ENCODE measurements at regions not wholly inside any gene's neighbourhood (a gene's known extent, or its start where the extent isn't known, plus 50 kb on each side); places are given as distances from the start of the nearest gene placed in this dataset.
"Not testable (repeated sequence)": the region's sequence is repeated elsewhere in the genome, so short reads cannot be mapped to it uniquely, and the experiment has no call there.

GRCh38 chr13:44732503-44733098 lies 156.5 kb upstream of the TSC22D1 start:
- H3K27me3 ChIP-seq (ENCODE audit: control insufficient read depth, insufficient read depth, low read length), result no peaks in the 10 kb centered on the region
- no peaks in the 10 kb centered on the region for H3K4me1 Mint-ChIP-seq
- intact Hi-C loops (cut with micrococcal nuclease), result no loop called here

GRCh38 chr13:44730851-44731250 lies 154.7 kb upstream of the TSC22D1 start:
- ATAC-seq (no peak), DNase-seq (no peak)
- no peak overlapping the region for H3K4me3 ChIP-seq (ENCODE audit: low read length)
- no peaks in the 10 kb centered on the region for H3K4me1 Mint-ChIP-seq
- no peaks in the 10 kb centered on the region for H3K9me3 Mint-ChIP-seq
- intact Hi-C loops (cut with micrococcal nuclease), result no loop called here
- no peak overlapping the region for H3K27ac ChIP-seq (ENCODE audit: low read length)
- H3K4me1 ChIP-seq (ENCODE audit: control insufficient read depth, insufficient read depth, low read length), result no peaks in the 10 kb centered on the region
- TF ChIP-seq CTCF (IDR thresholded peaks at IDR 0.05), result no peak
- no peak overlapping the region for H3K27ac Mint-ChIP-seq
- peaks cover 2 to 7% of the 10 kb centered on the region in 2 donors for H3K27me3 Mint-ChIP-seq (ENCODE audit: low read depth in 2 of 2)
- no peak overlapping the region for H3K4me3 Mint-ChIP-seq
- no peaks in the 10 kb centered on the region for H3K36me3 ChIP-seq (ENCODE audit: control insufficient read depth, insufficient read depth, low read length)
- no peaks in the 10 kb centered on the region for H3K9me3 ChIP-seq (ENCODE audit: control insufficient read depth, insufficient read depth, low read length)
- H3K36me3 Mint-ChIP-seq, result no peaks in the 10 kb centered on the region
- H3K27me3 ChIP-seq (ENCODE audit: control insufficient read depth, insufficient read depth, low read length), result no peaks in the 10 kb centered on the region
- WGBS (ENCODE audit: insufficient coverage), result no CpG with 5 or more reads among the region's 1 CpG

More at GRCh38 chr13:44732503-44733098, 156.5 kb upstream of the TSC22D1 start:
- no peaks in the 10 kb centered on the region for H3K36me3 ChIP-seq (ENCODE audit: control insufficient read depth, insufficient read depth, low read length)
- H3K4me3 ChIP-seq (ENCODE audit: low read length), result no peak overlapping the region
- peaks cover 0 to 2% of the 10 kb centered on the region in 2 donors for H3K27me3 Mint-ChIP-seq (ENCODE audit: low read depth in 2 of 2)
- no peaks in the 10 kb centered on the region for H3K9me3 Mint-ChIP-seq
- TF ChIP-seq CTCF (IDR thresholded peaks at IDR 0.05), result no peak
- no peaks in the 10 kb centered on the region for H3K4me1 ChIP-seq (ENCODE audit: control insufficient read depth, insufficient read depth, low read length)
- H3K27ac ChIP-seq (ENCODE audit: low read length), result no peak overlapping the region
- H3K4me3 Mint-ChIP-seq, result no peak overlapping the region
- H3K9me3 ChIP-seq (ENCODE audit: control insufficient read depth, insufficient read depth, low read length), result no peaks in the 10 kb centered on the region
- H3K36me3 Mint-ChIP-seq, result no peaks in the 10 kb centered on the region
- H3K27ac Mint-ChIP-seq, result no peak overlapping the region
- WGBS (ENCODE audit: insufficient coverage), result 94% methylated on average over 12 of the region's 13 CpGs
- no peak for DNase-seq
- no peak for ATAC-seq

DNA sequence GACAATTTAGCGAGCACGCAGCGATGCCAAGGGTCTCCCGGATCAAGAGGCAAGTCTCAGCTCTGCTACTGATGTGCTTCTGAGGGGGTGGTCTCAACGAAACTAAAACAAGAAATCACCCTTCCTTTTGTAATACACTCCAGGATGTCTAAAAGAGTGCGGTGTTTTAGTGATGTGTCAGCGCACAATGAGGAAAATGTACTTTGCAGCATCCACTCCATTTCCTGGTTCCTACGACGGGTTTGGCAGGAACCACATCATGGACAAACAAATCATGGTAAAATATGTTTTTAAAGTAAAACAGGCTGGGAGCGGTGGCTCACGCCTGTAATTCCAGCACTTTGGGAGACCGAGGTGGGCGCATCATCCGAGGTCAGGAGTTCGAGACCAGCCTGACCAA lies 154.0 kb upstream of the TSC22D1 start:
- no peaks in the 10 kb centered on the region for H3K36me3 ChIP-seq (ENCODE audit: control insufficient read depth, insufficient read depth, low read length)
- H3K27ac ChIP-seq (ENCODE audit: low read length), result no peak overlapping the region
- no peaks in the 10 kb centered on the region for H3K9me3 ChIP-seq (ENCODE audit: control insufficient read depth, insufficient read depth, low read length)
- Mint-ChIP-seq H3K27me3 (ENCODE audit: low read depth in 2 of 2) (peaks cover 2 to 7% of the 10 kb centered on the region in 2 donors), H3K4me1 (no peaks in the 10 kb centered on the region), H3K36me3 (no peaks in the 10 kb centered on the region), H3K9me3 (no peaks in the 10 kb centered on the region), H3K27ac (no peak overlapping the region), H3K4me3 (no peak overlapping the region)
- WGBS (ENCODE audit: insufficient coverage), result 93% methylated on average over 15 of the region's 15 CpGs
- DNase-seq (no peak), ATAC-seq (no peak)
- TF ChIP-seq CTCF (IDR thresholded peaks at IDR 0.05), result no peak
- H3K27me3 ChIP-seq (ENCODE audit: control insufficient read depth, insufficient read depth, low read length), result no peaks in the 10 kb centered on the region
- intact Hi-C loops (cut with micrococcal nuclease), result no loop called here
- no peaks in the 10 kb centered on the region for H3K4me1 ChIP-seq (ENCODE audit: control insufficient read depth, insufficient read depth, low read length)
- no peak overlapping the region for H3K4me3 ChIP-seq (ENCODE audit: low read length)

- H3K36me3 ChIP-seq (ENCODE audit: control insufficient read depth, insufficient read depth, low read length); H3K27me3 ChIP-seq (ENCODE audit: control insufficient read depth, insufficient read depth, low read length); intact Hi-C loops (cut with micrococcal nuclease); H3K4me1 Mint-ChIP-seq; H3K4me1 ChIP-seq (ENCODE audit: control insufficient read depth, insufficient read depth, low read length); H3K4me3 Mint-ChIP-seq; ATAC-seq; H3K36me3 Mint-ChIP-seq; H3K27me3 Mint-ChIP-seq (ENCODE audit: low read depth in 2 of 2); DNase-seq; H3K27ac ChIP-seq (ENCODE audit: low read length); H3K9me3 Mint-ChIP-seq; H3K9me3 ChIP-seq (ENCODE audit: control insufficient read depth, insufficient read depth, low read length); H3K4me3 ChIP-seq (ENCODE audit: low read length); H3K27ac Mint-ChIP-seq: not testable (repeated sequence)
- WGBS (ENCODE audit: insufficient coverage), result 75% methylated on average over 7 of the region's 7 CpGs
These were observed 151.5 kb upstream of the TSC22D1 start for GRCh38 chr13:44727591-44727990.
